ENCODE measurements at regions not wholly inside any gene's neighbourhood (a gene's known extent, or its start where the extent isn't known, plus 50 kb on each side); places are given as distances from the start of the nearest gene placed in this dataset.

GRCh38 chr9:24449976-24450375 lies 95.7 kb downstream of the IZUMO3 start:
- no peak for TF ChIP-seq Cebpa-rat (IDR thresholded peaks at IDR 0.05)
- Histone ChIP-seq H3K4me2 (no peak overlapping the region), H3K9me3 (replicated peaks in 1 of 11) (no peaks in the 10 kb centered on the region)

GRCh38 chr9:24439456-24439855 lies 106.2 kb downstream of the IZUMO3 start:
- Histone ChIP-seq H3K36me3 (no peaks in the 10 kb centered on the region), H3K9me3 (replicated peaks in 1 of 11) (no peaks in the 10 kb centered on the region), H3K27me3 (no peaks in the 10 kb centered on the region), H3K27ac (no peak overlapping the region), H3K9ac (no peak overlapping the region), H3K4me1 (no peaks in the 10 kb centered on the region), H4K20me1 (no peaks in the 10 kb centered on the region), H3K4me3 (no peak overlapping the region), H3K4me2 (no peak overlapping the region)
- TF ChIP-seq Cebpa-rat (IDR thresholded peaks at IDR 0.05) = no peak

More at GRCh38 chr9:24449976-24450375, 95.7 kb downstream of the IZUMO3 start:
- Histone ChIP-seq H3K4me3 (no peak overlapping the region), H4K20me1 (no peaks in the 10 kb centered on the region), H3K9ac (no peak overlapping the region), H3K27me3 (no peaks in the 10 kb centered on the region), H3K36me3 (no peaks in the 10 kb centered on the region), H3K27ac (no peak overlapping the region), H3K4me1 (no peaks in the 10 kb centered on the region)

- no peak overlapping the region for H3K9ac ChIP-seq
- no peaks in the 10 kb centered on the region for H3K4me1 ChIP-seq
- H3K27me3 ChIP-seq = no peaks in the 10 kb centered on the region
- no peak overlapping the region for H3K4me2 ChIP-seq
- no peak overlapping the region for H3K27ac ChIP-seq
- H3K36me3 ChIP-seq = no peaks in the 10 kb centered on the region
- no peak for TF ChIP-seq Cebpa-rat (IDR thresholded peaks at IDR 0.05)
- no peaks in the 10 kb centered on the region for H3K9me3 ChIP-seq (replicated peaks in 1 of 11)
- no peaks in the 10 kb centered on the region for H4K20me1 ChIP-seq
- no peak overlapping the region for H3K4me3 ChIP-seq
Measured at GRCh38 chr9:24438876-24439275, 106.8 kb downstream of the IZUMO3 start.

- H3K27ac ChIP-seq = no peak overlapping the region
- no peak overlapping the region for H3K4me2 ChIP-seq
- no peaks in the 10 kb centered on the region for H4K20me1 ChIP-seq
- H3K9ac ChIP-seq = no peak overlapping the region
- no peaks in the 10 kb centered on the region for H3K36me3 ChIP-seq
- H3K4me1 ChIP-seq = no peaks in the 10 kb centered on the region
- H3K27me3 ChIP-seq = no peaks in the 10 kb centered on the region
- TF ChIP-seq Cebpa-rat (IDR thresholded peaks at IDR 0.05) = no peak
- H3K9me3 ChIP-seq (replicated peaks in 1 of 11) = no peaks in the 10 kb centered on the region
- H3K4me3 ChIP-seq = no peak overlapping the region
Measured at GRCh38 chr9:24436761-24437160, 108.9 kb downstream of the IZUMO3 start.

GRCh38 chr9:24434183-24434582 lies 111.5 kb downstream of the IZUMO3 start:
- H3K36me3 ChIP-seq = no peaks in the 10 kb centered on the region
- H3K4me3 ChIP-seq = no peak overlapping the region
- no peak overlapping the region for H3K4me2 ChIP-seq
- no peaks in the 10 kb centered on the region for H3K9me3 ChIP-seq (replicated peaks in 1 of 11)
- no peaks in the 10 kb centered on the region for H3K4me1 ChIP-seq
- no peak for TF ChIP-seq Cebpa-rat (IDR thresholded peaks at IDR 0.05)
- H3K27ac ChIP-seq = no peak overlapping the region
- no peaks in the 10 kb centered on the region for H4K20me1 ChIP-seq
- no peaks in the 10 kb centered on the region for H3K27me3 ChIP-seq
- H3K9ac ChIP-seq = no peak overlapping the region

GRCh38 chr9:24416136-24416535 lies 129.6 kb downstream of the IZUMO3 start:
- no peak overlapping the region for H3K9ac ChIP-seq
- H3K4me1 ChIP-seq = no peaks in the 10 kb centered on the region
- H3K9me3 ChIP-seq (replicated peaks in 1 of 11) = 0 out of 22 replicates have a peak, but pooled peaks cover 0 to 5% (median 0%) of the 10 kb centered on the region in 11 experiments
- no peaks in the 10 kb centered on the region for H3K27me3 ChIP-seq
- H3K4me3 ChIP-seq = no peak overlapping the region
- no peak overlapping the region for H3K27ac ChIP-seq
- no peaks in the 10 kb centered on the region for H3K36me3 ChIP-seq
- no peak overlapping the region for H3K4me2 ChIP-seq
- no peak for TF ChIP-seq Cebpa-rat (IDR thresholded peaks at IDR 0.05)
- H4K20me1 ChIP-seq = no peaks in the 10 kb centered on the region

- no peak for TF ChIP-seq Cebpa-rat (IDR thresholded peaks at IDR 0.05)
- Histone ChIP-seq H3K4me2 (no peak overlapping the region), H3K9me3 (replicated peaks in 1 of 11) (no peaks in the 10 kb centered on the region), H3K9ac (no peak overlapping the region), H4K20me1 (no peaks in the 10 kb centered on the region), H3K4me1 (no peaks in the 10 kb centered on the region), H3K4me3 (no peak overlapping the region), H3K36me3 (no peaks in the 10 kb centered on the region), H3K27me3 (no peaks in the 10 kb centered on the region), H3K27ac (no peak overlapping the region)
Measured at GRCh38 chr9:24413651-24414050, 132.0 kb downstream of the IZUMO3 start.

GRCh38 chr9:24398466-24398865 lies 147.2 kb downstream of the IZUMO3 start:
- Histone ChIP-seq H3K9me3 (replicated peaks in 1 of 11) (no peaks in the 10 kb centered on the region), H3K4me3 (no peak overlapping the region), H3K27ac (no peak overlapping the region), H3K36me3 (no peaks in the 10 kb centered on the region), H4K20me1 (no peaks in the 10 kb centered on the region), H3K9ac (no peak overlapping the region), H3K4me1 (no peaks in the 10 kb centered on the region), H3K4me2 (no peak overlapping the region), H3K27me3 (no peaks in the 10 kb centered on the region)
- no peak for TF ChIP-seq Cebpa-rat (IDR thresholded peaks at IDR 0.05)

- Histone ChIP-seq H3K36me3 (no peaks in the 10 kb centered on the region), H3K4me1 (no peaks in the 10 kb centered on the region)
Measured at GRCh38 chr9:24391095-24391494, 154.6 kb downstream of the IZUMO3 start.

GRCh38 chr9:24385077-24385476 lies 160.6 kb downstream of the IZUMO3 start:
- Histone ChIP-seq H3K9me3 (replicated peaks in 1 of 11) (no peaks in the 10 kb centered on the region), H3K36me3 (no peaks in the 10 kb centered on the region), H3K9ac (no peak overlapping the region), H3K4me3 (no peak overlapping the region), H3K27ac (no peak overlapping the region), H3K4me2 (no peak overlapping the region), H3K27me3 (no peaks in the 10 kb centered on the region), H4K20me1 (no peaks in the 10 kb centered on the region), H3K4me1 (no peaks in the 10 kb centered on the region)
- no peak for TF ChIP-seq Cebpa-rat (IDR thresholded peaks at IDR 0.05)

More at GRCh38 chr9:24391095-24391494, 154.6 kb downstream of the IZUMO3 start:
- H3K4me3 ChIP-seq = no peak overlapping the region
- H3K27ac ChIP-seq = no peak overlapping the region
- TF ChIP-seq Cebpa-rat (IDR thresholded peaks at IDR 0.05) = no peak
- H4K20me1 ChIP-seq = no peaks in the 10 kb centered on the region
- H3K9me3 ChIP-seq (replicated peaks in 1 of 11) = peaks cover 0 to 6% (median 0%) of the 10 kb centered on the region in 11 experiments; a peak in 1 of 22 replicates
- no peaks in the 10 kb centered on the region for H3K27me3 ChIP-seq
- no peak overlapping the region for H3K9ac ChIP-seq
- no peak overlapping the region for H3K4me2 ChIP-seq

All from BLaER1 treated with 17β-estradiol and CSF1 and Interleukin-3, amounts not matched to agents 10 nM and 100 nM (cell line).